H1 (cell line): ENCODE measurements at regions not wholly inside any gene's neighbourhood (a gene's known extent, or its start where the extent isn't known, plus 50 kb on each side); places are given as distances from the start of the nearest gene placed in this dataset.

Experiments
- CTCF ChIA-PET: fragments of 300-600 bp; sonication (Branson Sonifier 250); formaldehyde crosslinking; loops from one replicate; lab custom pipeline; 2021; ENCODE audit not compliant: partially characterized antibody; lab: Charles Lee
- POLR2A ChIA-PET: fragments of 300-600 bp; sonication (Branson Sonifier 250); formaldehyde crosslinking; loops from one replicate; lab custom pipeline; 2021; ENCODE audit warnings: inconsistent platforms; ENCODE audit not compliant: partially characterized antibody; lab: Charles Lee
- DNase-seq, 2 experiments: peaks; one replicate each; pipeline versions ENCODE4 v3.0.0 to v3.0.0-alpha.2; 2010 to 2022; ENCODE audit warnings: low spot score in 2 of 2, low read depth in 1 of 2, mixed read lengths in 1 of 2
- FAIRE-seq: peaks from 2 replicates; lab custom pipeline; 2011; peaks lifted over from hg19 to GRCh38; lab: Jason Lieb, UNC
- H2AFZ ChIP-seq: 2 replicates; pipeline ENCODE4 v1.8.1; 2012; ENCODE audit warnings: low read length, inconsistent platforms
- H2AK5ac ChIP-seq: 2 replicates; pipeline ENCODE4 v1.6.1; 2013; ENCODE audit warnings: low read depth, low read length
- H2BK120ac ChIP-seq: replicated peaks from 2 replicates; pipeline ENCODE3; 2013; ENCODE audit warnings: low read depth, low read length, inconsistent platforms
- H2BK12ac ChIP-seq: 2 replicates; pipeline ENCODE4 v1.6.1; 2013; ENCODE audit warnings: low read depth, low read length
- H2BK15ac ChIP-seq: 2 replicates; pipeline ENCODE4 v1.6.1; 2013; ENCODE audit warnings: low read length
- H2BK20ac ChIP-seq: 2 replicates; pipeline ENCODE4 v1.6.1; 2013; ENCODE audit warnings: low read length
- H2BK5ac ChIP-seq: 2 replicates; pipeline ENCODE4 v1.6.1; 2013; ENCODE audit warnings: low read depth, low read length
- H3K14ac ChIP-seq: 2 replicates; pipeline ENCODE4 v1.6.1; 2013; ENCODE audit warnings: inconsistent platforms; ENCODE audit not compliant: insufficient read length
- H3K18ac ChIP-seq: 2 replicates; pipeline ENCODE4 v1.6.1; 2013; ENCODE audit warnings: low read length; ENCODE audit errors: extremely low read depth
- H3K23ac ChIP-seq: 2 replicates; pipeline ENCODE4 v1.6.1; 2013; ENCODE audit warnings: inconsistent platforms; ENCODE audit not compliant: insufficient read length
- H3K23me2 ChIP-seq: 2 replicates; pipeline ENCODE4 v1.6.1; 2013; ENCODE audit warnings: low read depth, low read length
- H3K27ac ChIP-seq: 2 replicates; pipeline ENCODE4 v1.6.1; 2011; ENCODE audit warnings: low read depth, low read length, inconsistent platforms
- H3K27me3 ChIP-seq, 4 experiments: replicated peaks in 1 of 4; 1 replicate in 1 of 4; 2 replicates in 3 of 4; pipeline versions ENCODE4 v1.6.1 to v1.8.1; 2011 to 2013; ENCODE audit warnings: low read length in 3 of 4, mild to moderate bottlenecking in 3 of 4, inconsistent platforms in 2 of 4, mixed read lengths in 2 of 4, moderate library complexity in 1 of 4; ENCODE audit not compliant: control insufficient read depth in 3 of 4, insufficient read depth in 3 of 4; ENCODE audit errors: extremely low read depth in 1 of 4
- H3K36me3 ChIP-seq, 4 experiments: 2 replicates each; pipeline versions ENCODE4 v1.6.1 to v1.8.1; 2011 to 2013; ENCODE audit warnings: mild to moderate bottlenecking in 4 of 4, low read length in 3 of 4, moderate library complexity in 2 of 4, control low read depth in 1 of 4, inconsistent platforms in 1 of 4; ENCODE audit not compliant: insufficient read depth in 4 of 4, control insufficient read depth in 2 of 4
- H3K4ac ChIP-seq: replicated peaks from 2 replicates; pipeline ENCODE3; 2013; ENCODE audit warnings: low read length, low read depth, mixed read lengths, inconsistent platforms; ENCODE audit not compliant: insufficient read length
- H3K4me1 ChIP-seq, 4 experiments: replicated peaks in 1 of 4; 1 replicate in 1 of 4; 2 replicates in 3 of 4; pipeline versions ENCODE4 v1.6.1 to v1.8.1; 2011 to 2013; ENCODE audit warnings: low read length in 3 of 4, inconsistent platforms in 2 of 4, mixed read lengths in 1 of 4; ENCODE audit not compliant: insufficient read depth in 4 of 4, control insufficient read depth in 3 of 4
- H3K4me2 ChIP-seq, 2 experiments: 2 replicates each; pipeline versions ENCODE4 v1.6.1 to v1.8.1; 2011 to 2013; ENCODE audit warnings: low read depth in 2 of 2, low read length in 2 of 2, control low read depth in 1 of 2, inconsistent platforms in 1 of 2, mild to moderate bottlenecking in 1 of 2; ENCODE audit not compliant: insufficient read depth in 1 of 2
- H3K4me3 ChIP-seq, 4 experiments: fragments of 200-600, 300-600 bp in 1 of 4; sonication (generic), shearing (Covaris generic), sonication (Bioruptor Twin) in 1 of 4; 2 replicates each; pipeline versions ENCODE4 v1.5.1 to v1.8.1; 2011 to 2016; ENCODE audit warnings: low read length in 4 of 4, low read depth in 3 of 4, control low read depth in 2 of 4, inconsistent platforms in 2 of 4, mild to moderate bottlenecking in 2 of 4, mixed read lengths in 1 of 4, moderate library complexity in 1 of 4; ENCODE audit not compliant: insufficient read depth in 2 of 4; ENCODE audit errors: extremely low read depth in 1 of 4
- H3K56ac ChIP-seq: replicated peaks from 2 replicates; pipeline ENCODE3; 2013; ENCODE audit warnings: low read depth, mild to moderate bottlenecking, mixed read lengths, low read length, inconsistent platforms; ENCODE audit not compliant: insufficient read length
- H3K79me1 ChIP-seq: 2 replicates; pipeline ENCODE4 v1.6.1; 2013; ENCODE audit warnings: low read depth, low read length, control low read depth
- H3K79me2 ChIP-seq, 2 experiments: 2 replicates each; pipeline versions ENCODE4 v1.6.1 to v1.8.1; 2012 to 2013; ENCODE audit warnings: low read length in 2 of 2, mild to moderate bottlenecking in 2 of 2, inconsistent platforms in 1 of 2; ENCODE audit not compliant: insufficient read depth in 2 of 2, control insufficient read depth in 1 of 2
- H3K9ac ChIP-seq, 4 experiments: replicated peaks in 1 of 4; 1 replicate in 1 of 4; 2 replicates in 3 of 4; pipeline versions ENCODE4 v1.6.1 to v1.8.1; 2011 to 2013; ENCODE audit warnings: low read depth in 3 of 4, low read length in 3 of 4, control low read depth in 2 of 4, mild to moderate bottlenecking in 2 of 4, moderate library complexity in 2 of 4, inconsistent platforms in 1 of 4; ENCODE audit errors: extremely low read depth in 1 of 4
- H3K9me3 ChIP-seq, 2 experiments: 2 replicates each; pipeline versions ENCODE4 v1.6.1 to v1.8.1; 2012 to 2013; ENCODE audit warnings: mild to moderate bottlenecking in 2 of 2, moderate library complexity in 2 of 2, control low read depth in 1 of 2, inconsistent platforms in 1 of 2, low read depth in 1 of 2, low read length in 1 of 2, mixed read lengths in 1 of 2; ENCODE audit not compliant: insufficient read depth in 2 of 2
- H4K20me1 ChIP-seq, 2 experiments: replicated peaks in 1 of 2; 2 replicates each; pipeline versions ENCODE3 to v1.8.1; 2011 to 2013; ENCODE audit warnings: inconsistent platforms in 2 of 2, low read length in 2 of 2, mild to moderate bottlenecking in 1 of 2; ENCODE audit not compliant: insufficient read depth in 2 of 2, control insufficient read depth in 1 of 2
- H4K5ac ChIP-seq: 2 replicates; pipeline ENCODE4 v1.6.1; 2013; ENCODE audit warnings: low read length, low read depth, mixed read lengths, inconsistent platforms; ENCODE audit not compliant: insufficient read length
- H4K8ac ChIP-seq: 2 replicates; pipeline ENCODE4 v1.8.0; 2013; ENCODE audit warnings: mild to moderate bottlenecking, moderate library complexity, low read length, inconsistent platforms; ENCODE audit not compliant: insufficient read depth; ENCODE audit errors: extremely low read depth
- H4K91ac ChIP-seq: replicated peaks from 2 replicates; pipeline ENCODE3; 2013; ENCODE audit warnings: low read length, mixed read lengths, inconsistent platforms; ENCODE audit not compliant: insufficient read length
- CBX5 ChIP-seq: fragments of 300-800, 300-1000 bp; sonication (generic); IDR thresholded peaks from 2 replicates; pipeline ENCODE4 v1.7.1; 2016; ENCODE audit warnings: antibody characterized with exemption, low read length, low read depth
- CBX8 ChIP-seq: fragments of 300-800, 300-1000 bp; sonication (generic); IDR thresholded peaks from 2 replicates; pipeline ENCODE4 v1.7.1; 2016; ENCODE audit warnings: low read depth, low read length, borderline replicate concordance
- CHD1 ChIP-seq: IDR thresholded peaks from 2 replicates; pipeline ENCODE4 v1.6.1; 2012; ENCODE audit warnings: low read depth, low read length, improper control_type of control experiment
- KDM5A ChIP-seq: fragments of 200-600 bp; IDR thresholded peaks from 2 replicates; pipeline ENCODE4 v1.7.1; 2012; ENCODE audit warnings: mild to moderate bottlenecking, low read length, inconsistent platforms, mixed read lengths
- MAFK ChIP-seq: IDR thresholded peaks from 2 replicates; pipeline ENCODE4 v1.6.1; 2012; ENCODE audit warnings: low read depth, mild to moderate bottlenecking, improper control_type of control experiment, low read length
- PHF8 ChIP-seq: fragments of 200-600 bp; sonication (generic); conservative IDR thresholded peaks from 2 replicates; pipeline ENCODE4 v1.7.1; 2012; ENCODE audit warnings: low read depth, mild to moderate bottlenecking, inconsistent platforms, low read length, moderate library complexity
- POLR2AphosphoS5 ChIP-seq: IDR thresholded peaks from 2 replicates; pipeline ENCODE4 v1.6.1; 2011; ENCODE audit warnings: low read depth, low read length
- POU5F1 ChIP-seq: IDR thresholded peaks from 2 replicates; pipeline ENCODE4 v1.6.1; 2011; ENCODE audit warnings: low read depth, mild to moderate bottlenecking, low read length, moderate library complexity
- RBBP5 ChIP-seq: IDR thresholded peaks from 2 replicates; pipeline ENCODE4 v1.7.1; 2012; ENCODE audit warnings: low read depth, mild to moderate bottlenecking, inconsistent platforms, low read length, moderate library complexity, borderline replicate concordance
- RFX5 ChIP-seq: IDR thresholded peaks from 2 replicates; pipeline ENCODE4 v1.6.1; 2011; ENCODE audit warnings: low read depth, low read length, improper control_type of control experiment, borderline replicate concordance
- SIX5 ChIP-seq: IDR thresholded peaks from 2 replicates; pipeline ENCODE4 v1.6.1; 2011; ENCODE audit warnings: mild to moderate bottlenecking, low read depth, low read length
- SUZ12 ChIP-seq: fragments of 200-600 bp; sonication (generic); IDR thresholded peaks from 2 replicates; pipeline ENCODE4 v1.6.1; 2012; ENCODE audit warnings: mild to moderate bottlenecking, inconsistent platforms, low read length, moderate library complexity, mixed read lengths
- TBP ChIP-seq: IDR thresholded peaks from 2 replicates; pipeline ENCODE4 v1.6.1; 2011; ENCODE audit warnings: low read depth, low read length, improper control_type of control experiment
- YY1 ChIP-seq: IDR thresholded peaks from 2 replicates; pipeline ENCODE4 v1.6.1; 2011; ENCODE audit warnings: low read depth, mild to moderate bottlenecking, low read length
- WGBS, 2 experiments: shearing (Covaris generic) in 1 of 2; methylation state at CpG; one replicate each; pipeline versions ENCODE4 v1.1.6 to v1.1.7; 2013 to 2015; ENCODE audit warnings: low lambda C conversion rate in 2 of 2, mixed read lengths in 2 of 2, inconsistent platforms in 1 of 2, low coverage in 1 of 2, missing lambda C conversion rate in 1 of 2; ENCODE audit not compliant: insufficient replicate concordance in 2 of 2, insufficient coverage in 1 of 2, insufficient read length in 1 of 2; ENCODE audit errors: extremely low coverage in 1 of 2, missing lambda C conversion rate in 1 of 2; 5-methylcytosine and 5-hydroxymethylcytosine counted together

GRCh38 chr14:43252866-43253265, 1254.2 kb downstream of the FSCB start:
- Histone ChIP-seq H3K23ac (no peak overlapping the region), H4K91ac (no peak overlapping the region), H3K56ac (no peak overlapping the region), H2BK20ac (no peak overlapping the region), H2AFZ (no peak overlapping the region), H2BK12ac (no peak overlapping the region), H2BK120ac (no peak overlapping the region), H2BK5ac (no peak overlapping the region), H4K20me1 (no peaks in the 10 kb centered on the region), H3K36me3 (no peaks in the 10 kb centered on the region), H3K79me2 (no peaks in the 10 kb centered on the region), H3K9ac (no peak overlapping the region), H2BK15ac (no peak overlapping the region), H2AK5ac (no peak overlapping the region), H3K27me3 (no peaks in the 10 kb centered on the region), H3K4me1 (no peaks in the 10 kb centered on the region), H3K18ac (no peak overlapping the region), H3K4me3 (no peak overlapping the region), H3K27ac (no peak overlapping the region), H3K9me3 (no peaks in the 10 kb centered on the region), H3K79me1 (no peaks in the 10 kb centered on the region), H3K4ac (no peak overlapping the region), H4K8ac (no peak overlapping the region), H4K5ac (no peak overlapping the region), H3K23me2 (no peaks in the 10 kb centered on the region), H3K14ac (no peak overlapping the region)
- ChIA-PET POLR2A (no interaction called here), CTCF (no interaction called here)
- FAIRE-seq (no peak), DNase-seq (no peak)
- TF ChIP-seq TBP (no peak), CBX5 (no peak), CHD1 (no peak), YY1 (no peak), PHF8 (no peak), SIX5 (no peak), KDM5A (no peak), SUZ12 (no peak), CBX8 (no peak), RBBP5 (no peak), POU5F1 (no peak), MAFK (no peak), POLR2AphosphoS5 (no peak), RFX5 (no peak)
- TF ChIP-seq, all 59 proteins: peak for 0
- H3K4me2 ChIP-seq, result no peak overlapping the region
- 96% methylated on average over 6 of the region's 6 CpGs; no CpG with 5 or more reads in 1 of the 2 experiments for WGBS, 2 experiments
